HG02588 (cell line): ENCODE measurements at regions not wholly inside any gene's neighbourhood (a gene's known extent, or its start where the extent isn't known, plus 50 kb on each side); places are given as distances from the start of the nearest gene placed in this dataset.
"Not testable (repeated sequence)": the region's sequence is repeated elsewhere in the genome, so short reads cannot be mapped to it uniquely, and the experiment has no call there.

Experiments
- ATAC-seq: cut with Tn5 transposase; IDR thresholded peaks from one replicate; pipeline ENCODE4 v1.9.1; 2021; ENCODE audit warnings: mild to moderate bottlenecking, moderate library complexity; ENCODE audit not compliant: unreplicated experiment

DNA sequence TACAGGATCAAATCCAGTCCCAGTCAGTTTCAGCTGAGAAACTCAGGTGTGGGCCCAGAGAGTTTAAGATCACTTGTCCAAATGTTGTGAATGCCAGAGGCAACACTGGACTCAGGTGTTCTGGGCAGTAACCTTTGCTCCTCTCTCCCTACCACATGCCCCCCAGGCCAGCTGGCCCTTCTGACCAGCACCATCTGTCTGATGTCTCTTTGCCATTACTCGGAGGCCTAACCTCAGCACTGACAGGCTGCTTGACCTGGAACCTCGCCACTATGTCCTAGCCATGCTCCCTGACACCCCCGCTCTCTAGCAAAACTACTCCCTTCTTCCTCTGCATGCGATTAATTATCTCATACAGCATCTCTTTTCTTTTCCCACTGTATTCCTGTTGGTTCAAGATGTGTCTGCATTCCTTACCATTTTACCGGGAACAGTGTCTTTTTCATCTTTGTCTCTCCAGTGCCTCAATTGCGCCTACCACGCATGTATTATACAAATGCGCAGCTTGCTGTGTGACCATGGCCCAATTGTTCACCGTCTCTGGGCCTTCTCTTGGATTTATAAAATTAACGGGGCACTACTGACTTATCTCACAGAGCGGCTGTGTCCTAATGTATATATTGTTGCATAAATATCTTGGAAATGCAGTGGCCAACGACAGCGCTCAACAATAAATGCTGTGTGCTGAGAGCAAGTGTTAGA lies 159.5 kb upstream of the IRF2BP2 start:
- ATAC-seq = no peak

GRCh38 chr1:234768569-234769283 lies 158.7 kb upstream of the IRF2BP2 start:
- no peak for ATAC-seq

DNA sequence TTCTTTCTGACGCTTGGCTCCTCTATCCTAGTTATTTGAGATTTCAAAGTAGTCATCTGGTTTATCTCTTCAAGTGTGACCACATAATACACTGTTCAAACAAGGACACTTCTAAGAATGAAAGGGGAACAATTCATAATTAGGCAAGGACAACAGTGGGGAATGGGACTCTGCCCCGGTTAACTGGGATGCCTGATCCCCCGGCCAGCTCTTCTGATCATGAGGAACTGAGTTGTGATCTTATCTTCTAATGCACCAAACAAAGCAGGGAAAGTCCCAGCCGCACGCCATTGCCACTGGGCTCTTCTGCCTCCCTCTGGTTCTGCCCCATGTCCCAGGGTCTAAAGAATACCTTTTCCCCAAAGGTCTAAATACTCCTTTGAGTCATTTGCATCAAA lies 158.2 kb upstream of the IRF2BP2 start:
- no peak for ATAC-seq

- no peak for ATAC-seq
Observed at GRCh38 chr1:234765672-234766071, 155.7 kb upstream of the IRF2BP2 start.

- no peak for ATAC-seq
Observed at GRCh38 chr1:234765181-234765580, 155.2 kb upstream of the IRF2BP2 start.

GRCh38 chr1:234763910-234764309 lies 153.9 kb upstream of the IRF2BP2 start:
- no peak for ATAC-seq

DNA sequence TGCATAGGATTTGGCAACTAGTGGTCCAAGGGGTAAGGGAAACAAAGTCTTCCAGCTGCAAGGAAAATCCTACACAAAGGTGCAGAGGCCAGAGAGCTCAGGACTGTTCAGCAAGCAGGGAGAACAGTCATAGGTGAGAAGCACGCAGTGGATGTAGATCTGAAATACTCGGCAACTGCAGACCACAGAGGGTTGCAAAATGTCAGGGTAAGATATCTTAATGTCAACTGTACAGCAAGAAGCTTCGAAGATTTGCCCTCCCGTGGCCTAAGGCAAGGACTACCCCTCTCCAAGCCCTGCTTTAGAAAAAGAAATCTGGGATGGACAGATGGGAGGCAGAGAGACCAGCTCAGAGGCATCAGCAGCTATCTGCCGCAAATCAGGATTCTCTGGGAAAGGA lies 153.4 kb upstream of the IRF2BP2 start:
- ATAC-seq = no peak

DNA sequence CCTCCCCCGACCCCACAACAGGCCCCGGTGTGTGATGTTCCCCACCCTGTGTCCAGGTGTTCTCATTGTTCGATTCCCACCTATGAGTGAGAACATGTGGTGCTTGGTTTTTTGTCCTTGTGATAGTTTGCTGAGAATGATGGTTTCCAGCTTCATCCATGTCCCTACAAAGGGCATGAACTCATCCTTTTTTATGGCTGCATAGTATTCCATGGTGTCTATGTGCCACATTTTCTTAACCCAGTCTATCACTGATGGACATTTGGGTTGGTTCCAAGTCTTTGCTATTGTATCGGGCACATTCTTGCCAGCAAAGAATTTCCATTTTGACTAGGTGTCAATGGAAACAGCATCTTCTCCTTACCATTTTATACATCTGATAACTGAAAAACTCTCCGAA lies 152.1 kb upstream of the IRF2BP2 start:
- not testable (repeated sequence) for ATAC-seq

DNA sequence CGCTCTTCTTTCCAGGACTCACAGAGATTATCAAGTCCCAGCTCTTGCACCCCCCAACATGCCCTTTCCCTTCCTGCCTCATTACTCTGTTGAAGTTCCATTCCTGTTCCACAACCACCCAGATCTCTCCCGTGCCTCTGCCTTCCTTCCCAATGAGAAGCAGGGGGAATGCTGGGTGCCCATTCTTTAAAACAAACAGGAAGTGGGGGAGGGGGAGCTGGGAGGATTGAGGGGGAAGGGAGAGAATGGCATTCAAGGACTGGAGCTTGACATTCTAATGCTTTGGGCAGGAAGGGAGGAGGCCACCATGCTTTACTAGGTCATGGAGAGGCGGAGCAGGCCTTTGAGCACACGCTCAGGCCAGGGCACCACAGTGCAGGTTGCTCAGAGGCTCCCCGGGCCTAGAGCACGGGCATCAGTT lies 150.3 kb upstream of the IRF2BP2 start:
- no peak for ATAC-seq

GRCh38 chr1:234759888-234760287 lies 149.9 kb upstream of the IRF2BP2 start:
- no peak for ATAC-seq

DNA sequence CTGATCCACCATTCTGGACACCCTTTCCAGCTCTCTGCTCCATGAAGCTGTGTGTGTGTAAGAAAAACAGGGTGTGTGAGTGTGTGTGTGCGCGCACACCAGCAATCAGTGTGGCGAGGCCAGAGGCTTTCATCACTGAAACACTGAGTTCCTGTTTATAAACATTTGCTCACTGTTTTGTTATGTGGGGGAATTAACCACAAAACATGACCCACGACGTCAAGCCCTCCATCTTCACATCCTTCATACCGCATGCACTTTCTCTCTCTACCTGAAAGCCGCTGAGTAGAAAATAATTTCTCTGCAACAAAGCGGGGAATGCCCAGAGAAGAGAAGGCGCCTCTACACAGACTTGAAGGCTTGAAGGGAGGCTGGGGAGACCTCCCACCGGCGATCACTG lies 148.9 kb upstream of the IRF2BP2 start:
- no peak for ATAC-seq

- ATAC-seq = no peak
Observed at GRCh38 chr1:234756857-234757256, 146.9 kb upstream of the IRF2BP2 start.

DNA sequence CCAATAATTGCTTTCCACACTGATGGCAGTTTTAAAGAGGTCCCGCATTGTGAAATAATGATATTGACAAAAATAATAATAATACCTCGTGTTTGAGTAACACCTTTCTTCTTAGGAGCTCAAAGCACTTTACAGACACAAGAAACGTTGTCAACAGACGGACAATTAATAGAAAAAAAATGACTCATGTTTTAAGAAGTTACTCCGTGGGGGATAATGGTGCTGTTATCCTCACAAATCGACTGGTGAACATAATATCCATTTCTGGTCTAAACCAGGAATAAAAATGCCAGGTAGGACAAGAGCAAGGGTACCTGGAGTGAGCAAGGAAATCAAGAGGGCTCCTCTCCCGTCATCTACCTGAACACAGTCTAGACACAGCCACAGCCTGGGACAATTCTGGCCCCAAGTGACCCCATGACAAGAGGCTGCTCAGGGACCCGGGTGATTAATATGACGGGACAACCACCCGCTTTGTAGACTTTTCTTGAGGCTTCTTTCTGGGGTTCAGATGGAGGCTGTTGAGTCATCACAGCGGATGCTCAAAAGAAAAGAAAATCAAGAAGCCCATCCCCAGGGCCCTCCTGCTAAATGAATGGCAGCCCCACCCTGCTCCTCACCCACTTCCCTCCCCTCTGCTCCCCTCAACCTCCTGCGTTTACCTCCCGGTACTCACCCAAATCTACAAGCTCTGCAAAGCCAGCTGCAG lies 146.2 kb upstream of the IRF2BP2 start:
- no peak for ATAC-seq

DNA sequence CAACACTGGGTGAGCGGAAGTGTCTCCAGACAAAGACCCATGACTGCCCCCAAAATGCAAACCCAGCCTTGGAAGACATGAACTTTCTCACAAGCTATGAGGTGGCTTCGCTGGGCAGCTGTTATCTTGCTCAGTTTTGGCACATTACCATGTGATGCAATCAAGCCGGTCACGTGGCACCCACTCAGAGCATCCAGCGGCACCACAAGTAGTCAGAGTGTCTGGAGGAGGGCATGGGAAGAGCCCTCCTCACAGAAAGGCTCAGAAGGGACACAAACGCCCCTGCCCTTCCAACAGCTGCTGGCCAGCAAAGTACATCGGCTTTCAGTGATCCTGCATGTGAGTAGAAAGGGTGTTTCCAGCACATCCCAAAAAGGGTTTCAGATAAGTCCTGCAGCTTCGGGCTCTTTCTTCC lies 145.5 kb upstream of the IRF2BP2 start:
- ATAC-seq = no peak

GRCh38 chr1:234753979-234754378 lies 144.0 kb upstream of the IRF2BP2 start:
- ATAC-seq = no peak

GRCh38 chr1:234752927-234753326 lies 142.9 kb upstream of the IRF2BP2 start:
- no peak for ATAC-seq

DNA sequence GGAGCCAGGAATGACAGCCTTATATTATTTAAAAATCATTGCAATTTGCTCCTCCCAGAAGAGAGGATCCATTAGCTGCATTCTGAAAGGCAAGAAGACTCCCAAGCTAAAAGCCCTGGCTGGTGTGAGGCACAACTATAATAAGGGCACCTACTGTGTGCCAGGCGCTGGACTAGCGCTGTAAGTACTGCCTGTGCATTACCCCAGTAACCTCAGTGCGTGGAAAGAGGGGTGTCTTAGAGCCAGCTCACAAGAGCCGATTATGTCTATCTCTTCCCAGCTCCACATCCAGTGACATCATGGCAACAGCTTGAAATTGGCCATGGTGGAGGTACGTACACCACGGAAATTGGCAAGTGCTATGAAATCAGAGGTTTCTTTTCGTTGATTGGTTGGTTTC lies 141.7 kb upstream of the IRF2BP2 start:
- no peak for ATAC-seq

- no peak for ATAC-seq
Observed at GRCh38 chr1:234750922-234751627, 141.1 kb upstream of the IRF2BP2 start.

GRCh38 chr1:234748713-234749112 lies 138.7 kb upstream of the IRF2BP2 start:
- no peak for ATAC-seq

GRCh38 chr1:234748066-234748465 lies 138.1 kb upstream of the IRF2BP2 start:
- no peak for ATAC-seq

GRCh38 chr1:234746798-234747196 lies 136.8 kb upstream of the IRF2BP2 start:
- no peak for ATAC-seq
